ENCODE measurements at regions not wholly inside any gene's neighbourhood (a gene's known extent, or its start where the extent isn't known, plus 50 kb on each side); places are given as distances from the start of the nearest gene placed in this dataset.

GRCh38 chr2:216951171-216951570, 91.3 kb upstream of the TNP1 start:
- no peak for TF ChIP-seq POLR2A (IDR thresholded peaks at IDR 0.05)
- TF ChIP-seq, protein P1, sequence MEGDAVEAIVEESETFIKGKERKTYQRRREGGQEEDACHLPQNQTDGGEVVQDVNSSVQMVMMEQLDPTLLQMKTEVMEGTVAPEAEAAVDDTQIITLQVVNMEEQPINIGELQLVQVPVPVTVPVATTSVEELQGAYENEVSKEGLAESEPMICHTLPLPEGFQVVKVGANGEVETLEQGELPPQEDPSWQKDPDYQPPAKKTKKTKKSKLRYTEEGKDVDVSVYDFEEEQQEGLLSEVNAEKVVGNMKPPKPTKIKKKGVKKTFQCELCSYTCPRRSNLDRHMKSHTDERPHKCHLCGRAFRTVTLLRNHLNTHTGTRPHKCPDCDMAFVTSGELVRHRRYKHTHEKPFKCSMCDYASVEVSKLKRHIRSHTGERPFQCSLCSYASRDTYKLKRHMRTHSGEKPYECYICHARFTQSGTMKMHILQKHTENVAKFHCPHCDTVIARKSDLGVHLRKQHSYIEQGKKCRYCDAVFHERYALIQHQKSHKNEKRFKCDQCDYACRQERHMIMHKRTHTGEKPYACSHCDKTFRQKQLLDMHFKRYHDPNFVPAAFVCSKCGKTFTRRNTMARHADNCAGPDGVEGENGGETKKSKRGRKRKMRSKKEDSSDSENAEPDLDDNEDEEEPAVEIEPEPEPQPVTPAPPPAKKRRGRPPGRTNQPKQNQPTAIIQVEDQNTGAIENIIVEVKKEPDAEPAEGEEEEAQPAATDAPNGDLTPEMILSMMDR (IDR thresholded peaks at IDR 0.05): no peak
